MM.1S (cell line): ENCODE measurements at regions not wholly inside any gene's neighbourhood (a gene's known extent, or its start where the extent isn't known, plus 50 kb on each side); places are given as distances from the start of the nearest gene placed in this dataset.
"Not testable (repeated sequence)": the region's sequence is repeated elsewhere in the genome, so short reads cannot be mapped to it uniquely, and the experiment has no call there.

ENCODE experiments used
- DNase-seq: peaks from one replicate; pipeline ENCODE4 v3.0.0-alpha.2; 2015
- H2AFZ ChIP-seq: fragments of 300-600 bp; sonication (generic); 2 replicates; pipeline ENCODE4 v1.6.0; 2016; ENCODE audit warnings: antibody characterized with exemption, low read length
- H3F3A ChIP-seq: fragments of 300-600 bp; sonication (generic); 2 replicates; pipeline ENCODE4 v1.6.1; 2016; ENCODE audit warnings: mild to moderate bottlenecking, antibody characterized with exemption, low read length, moderate library complexity, mixed read lengths; ENCODE audit not compliant: insufficient read depth
- H3K27ac ChIP-seq: fragments of 300-600 bp; sonication (generic); 2 replicates; pipeline ENCODE4 v1.5.1; 2016; ENCODE audit warnings: mild to moderate bottlenecking, low read length
- H3K27me3 ChIP-seq: fragments of 300-600 bp; sonication (generic); replicated peaks from 2 replicates; pipeline ENCODE4 v1.6.0; 2016; ENCODE audit warnings: low read length; ENCODE audit not compliant: insufficient read depth
- H3K36me3 ChIP-seq: fragments of 300-600 bp; sonication (generic); replicated peaks from 2 replicates; pipeline ENCODE4 v1.6.1; 2016; ENCODE audit warnings: mild to moderate bottlenecking, low read length, mixed read lengths; ENCODE audit not compliant: insufficient read depth
- H3K4me1 ChIP-seq: fragments of 300-600 bp; sonication (generic); 2 replicates; pipeline ENCODE4 v1.6.1; 2016; ENCODE audit warnings: low read length, mixed read lengths
- H3K4me2 ChIP-seq: fragments of 300-600 bp; sonication (generic); 2 replicates; pipeline ENCODE4 v1.6.0; 2016; ENCODE audit warnings: low read depth, low read length
- H3K4me3 ChIP-seq: fragments of 300-600 bp; sonication (generic); 2 replicates; pipeline ENCODE4 v1.5.1; 2016; ENCODE audit warnings: low read length, mixed read lengths
- H3K79me2 ChIP-seq: fragments of 300-600 bp; sonication (generic); 2 replicates; pipeline ENCODE4 v1.6.1; 2016; ENCODE audit warnings: mixed run types, low read length, mixed read lengths
- H3K9ac ChIP-seq: fragments of 300-600 bp; sonication (generic); 2 replicates; pipeline ENCODE4 v1.6.1; 2016; ENCODE audit warnings: low read length, mixed read lengths
- H3K9me2 ChIP-seq: fragments of 300-600 bp; sonication (generic); replicated peaks from 2 replicates; pipeline ENCODE4 v1.6.1; 2016; ENCODE audit warnings: mild to moderate bottlenecking, low read length, mixed read lengths; ENCODE audit not compliant: insufficient read depth
- H3K9me3 ChIP-seq: fragments of 300-600 bp; sonication (generic); replicated peaks from 2 replicates; pipeline ENCODE4 v1.6.1; 2016; ENCODE audit warnings: mild to moderate bottlenecking, low read length, mixed read lengths; ENCODE audit not compliant: insufficient read depth
- H4K20me1 ChIP-seq: fragments of 300-600 bp; sonication (generic); 2 replicates; pipeline ENCODE4 v1.6.1; 2016; ENCODE audit warnings: mild to moderate bottlenecking, low read length, moderate library complexity, mixed read lengths; ENCODE audit not compliant: insufficient read depth
- EZH2 ChIP-seq: fragments of 300-600 bp; sonication (generic); optimal IDR thresholded peaks from 2 replicates; pipeline ENCODE3; 2017; ENCODE audit warnings: low read depth, mild to moderate bottlenecking, antibody characterized with exemption, low read length, mixed read lengths
- EZH2phosphoT487 ChIP-seq: fragments of 300-600 bp; sonication (generic); IDR thresholded peaks from 2 replicates; pipeline ENCODE4 v1.6.1; 2018; ENCODE audit warnings: antibody characterized with exemption, low read length
- TF ChIP-seq, protein P1 (sequence below): fragments of 300-600 bp; sonication (generic); IDR thresholded peaks from 2 replicates; pipeline ENCODE4 v1.5.1; 2016; ENCODE audit warnings: antibody characterized with exemption, low read length, mixed read lengths

DNA sequence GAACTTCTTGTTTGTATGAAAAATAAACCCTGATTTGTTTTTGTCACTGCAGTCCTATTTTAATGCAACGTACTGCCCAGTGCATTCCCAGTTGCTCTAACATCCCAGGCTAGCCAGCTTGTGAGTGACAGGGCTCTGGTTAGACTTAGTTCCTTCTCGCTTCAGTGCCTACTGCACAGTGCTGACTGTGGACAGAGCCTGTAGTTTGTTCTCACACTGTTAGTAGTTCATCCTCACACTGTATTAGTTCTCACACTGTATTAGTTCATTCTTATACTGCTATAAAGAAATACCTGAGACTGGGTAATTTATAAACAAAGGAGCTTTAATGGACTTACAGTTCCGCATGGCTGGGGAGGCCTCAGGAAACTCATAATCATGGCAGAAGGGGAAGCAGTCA is 116.6 kb upstream of the SALL1 start:
- Histone ChIP-seq H3K9me2 (no peaks in the 10 kb centered on the region), H3K27me3 (no peaks in the 10 kb centered on the region), H3K4me1 (no peaks in the 10 kb centered on the region), H3K9me3 (no peaks in the 10 kb centered on the region), H3K9ac (no peak overlapping the region), H3K79me2 (no peaks in the 10 kb centered on the region), H2AFZ (no peak overlapping the region), H3K36me3 (no peaks in the 10 kb centered on the region), H3K4me3 (no peak overlapping the region), H3K4me2 (no peak overlapping the region), H3K27ac (no peak overlapping the region), H3F3A (no peaks in the 10 kb centered on the region), H4K20me1 (no peaks in the 10 kb centered on the region)
- no peak for DNase-seq
- TF ChIP-seq EZH2phosphoT487, result no peak

DNA sequence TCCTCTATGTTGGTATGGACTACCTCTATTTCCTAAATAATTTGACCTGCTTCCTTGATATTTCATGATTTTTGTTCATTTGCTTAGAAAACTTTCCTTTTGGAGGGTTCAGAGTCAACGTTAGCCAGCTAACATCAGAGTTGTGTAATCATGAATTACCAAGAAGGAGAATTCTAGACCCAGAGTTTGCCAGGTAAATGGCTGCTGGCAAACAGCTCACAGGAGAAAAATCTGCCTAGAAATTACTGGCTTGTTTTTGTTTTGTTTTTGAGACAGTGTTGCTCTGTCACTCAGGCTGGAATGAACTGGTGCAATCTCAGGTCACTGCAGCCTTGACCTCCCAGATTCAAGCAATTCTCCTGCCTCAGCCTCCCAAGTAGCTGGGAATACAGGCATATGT is 111.4 kb upstream of the SALL1 start:
- Histone ChIP-seq H3K27ac (no peak overlapping the region), H3K4me2 (no peak overlapping the region), H4K20me1 (no peaks in the 10 kb centered on the region), H3F3A (no peaks in the 10 kb centered on the region), H3K27me3 (no peaks in the 10 kb centered on the region), H3K9me2 (no peaks in the 10 kb centered on the region), H3K79me2 (no peaks in the 10 kb centered on the region), H3K4me3 (no peak overlapping the region), H2AFZ (no peak overlapping the region), H3K9me3 (no peaks in the 10 kb centered on the region), H3K4me1 (no peaks in the 10 kb centered on the region), H3K36me3 (no peaks in the 10 kb centered on the region), H3K9ac (no peak overlapping the region)
- no peak for DNase-seq
- TF ChIP-seq EZH2 (no peak), EZH2phosphoT487 (no peak)
- TF ChIP-seq, protein P1, sequence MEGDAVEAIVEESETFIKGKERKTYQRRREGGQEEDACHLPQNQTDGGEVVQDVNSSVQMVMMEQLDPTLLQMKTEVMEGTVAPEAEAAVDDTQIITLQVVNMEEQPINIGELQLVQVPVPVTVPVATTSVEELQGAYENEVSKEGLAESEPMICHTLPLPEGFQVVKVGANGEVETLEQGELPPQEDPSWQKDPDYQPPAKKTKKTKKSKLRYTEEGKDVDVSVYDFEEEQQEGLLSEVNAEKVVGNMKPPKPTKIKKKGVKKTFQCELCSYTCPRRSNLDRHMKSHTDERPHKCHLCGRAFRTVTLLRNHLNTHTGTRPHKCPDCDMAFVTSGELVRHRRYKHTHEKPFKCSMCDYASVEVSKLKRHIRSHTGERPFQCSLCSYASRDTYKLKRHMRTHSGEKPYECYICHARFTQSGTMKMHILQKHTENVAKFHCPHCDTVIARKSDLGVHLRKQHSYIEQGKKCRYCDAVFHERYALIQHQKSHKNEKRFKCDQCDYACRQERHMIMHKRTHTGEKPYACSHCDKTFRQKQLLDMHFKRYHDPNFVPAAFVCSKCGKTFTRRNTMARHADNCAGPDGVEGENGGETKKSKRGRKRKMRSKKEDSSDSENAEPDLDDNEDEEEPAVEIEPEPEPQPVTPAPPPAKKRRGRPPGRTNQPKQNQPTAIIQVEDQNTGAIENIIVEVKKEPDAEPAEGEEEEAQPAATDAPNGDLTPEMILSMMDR, result no peak

DNA sequence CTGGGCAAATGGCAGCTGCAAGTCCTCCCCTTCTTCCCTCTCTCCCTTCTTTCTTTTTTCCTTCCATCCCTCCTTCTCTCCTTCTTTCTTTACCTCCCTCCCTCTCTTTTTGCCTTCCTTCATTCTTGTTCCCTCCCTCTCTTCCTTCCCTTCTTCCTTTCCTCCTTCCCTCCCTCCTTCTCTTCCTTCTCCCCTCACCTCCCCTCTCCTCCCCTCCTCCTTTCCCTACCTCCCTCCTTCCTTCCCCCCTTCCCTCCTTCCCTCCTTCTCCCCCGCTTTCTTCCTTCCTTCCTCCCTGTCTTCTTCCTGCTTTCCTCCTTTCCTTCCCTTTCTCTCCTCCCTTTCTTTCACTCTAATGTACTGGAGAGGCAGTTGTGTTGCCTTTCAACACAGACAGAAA is 110.8 kb upstream of the SALL1 start:
- Histone ChIP-seq H3K9ac (no peak overlapping the region), H3K4me2 (no peak overlapping the region), H3K9me3 (no peaks in the 10 kb centered on the region), H3K4me3 (no peak overlapping the region), H4K20me1 (no peaks in the 10 kb centered on the region), H3K79me2 (no peaks in the 10 kb centered on the region), H2AFZ (no peak overlapping the region), H3F3A (no peaks in the 10 kb centered on the region), H3K27ac (no peak overlapping the region), H3K4me1 (no peaks in the 10 kb centered on the region), H3K36me3 (no peaks in the 10 kb centered on the region), H3K27me3 (no peaks in the 10 kb centered on the region), H3K9me2 (no peaks in the 10 kb centered on the region)
- DNase-seq, result no peak
- TF ChIP-seq EZH2phosphoT487 (no peak), EZH2 (no peak)
- TF ChIP-seq, protein P1, result no peak

DNA sequence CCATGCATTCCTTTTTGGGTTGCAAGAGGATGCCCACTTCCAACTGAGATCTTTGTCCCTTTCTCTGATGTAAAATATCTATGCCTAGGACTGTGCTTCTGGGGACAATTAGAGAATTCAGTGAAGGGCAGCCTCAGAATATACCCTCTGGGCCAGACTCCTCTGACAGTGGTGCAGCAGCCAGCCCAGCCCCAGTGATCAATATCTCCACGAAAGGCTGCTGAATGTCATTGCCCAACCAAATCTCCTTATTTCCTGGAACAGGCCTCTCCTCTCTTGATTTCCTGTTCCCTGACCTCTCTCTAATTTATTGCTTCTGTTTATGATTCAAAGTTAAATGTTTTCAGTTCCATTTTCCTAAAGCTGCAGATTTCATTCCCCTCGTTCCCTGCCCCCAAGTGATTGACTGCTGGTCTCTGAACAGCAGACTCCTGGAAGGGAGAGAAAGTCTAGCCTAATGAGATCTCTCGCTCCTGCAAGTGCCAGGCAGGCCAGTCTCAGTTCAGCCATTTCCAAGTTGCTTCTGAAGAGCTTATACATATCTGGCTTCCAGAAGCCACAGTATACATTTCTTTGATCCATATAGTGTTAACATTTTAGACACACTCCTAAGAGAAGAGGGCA is 104.4 kb upstream of the SALL1 start:
- Histone ChIP-seq H3K9ac (no peak overlapping the region), H3K9me3 (no peaks in the 10 kb centered on the region), H3K4me2 (no peak overlapping the region), H3F3A (no peaks in the 10 kb centered on the region), H3K27ac (no peak overlapping the region), H3K9me2 (no peaks in the 10 kb centered on the region), H4K20me1 (no peaks in the 10 kb centered on the region), H2AFZ (no peak overlapping the region), H3K4me3 (no peak overlapping the region), H3K27me3 (no peaks in the 10 kb centered on the region), H3K79me2 (no peaks in the 10 kb centered on the region), H3K4me1 (no peaks in the 10 kb centered on the region), H3K36me3 (no peaks in the 10 kb centered on the region)
- no peak for TF ChIP-seq EZH2phosphoT487
- TF ChIP-seq, protein P1, result no peak
- no peak for DNase-seq

DNA sequence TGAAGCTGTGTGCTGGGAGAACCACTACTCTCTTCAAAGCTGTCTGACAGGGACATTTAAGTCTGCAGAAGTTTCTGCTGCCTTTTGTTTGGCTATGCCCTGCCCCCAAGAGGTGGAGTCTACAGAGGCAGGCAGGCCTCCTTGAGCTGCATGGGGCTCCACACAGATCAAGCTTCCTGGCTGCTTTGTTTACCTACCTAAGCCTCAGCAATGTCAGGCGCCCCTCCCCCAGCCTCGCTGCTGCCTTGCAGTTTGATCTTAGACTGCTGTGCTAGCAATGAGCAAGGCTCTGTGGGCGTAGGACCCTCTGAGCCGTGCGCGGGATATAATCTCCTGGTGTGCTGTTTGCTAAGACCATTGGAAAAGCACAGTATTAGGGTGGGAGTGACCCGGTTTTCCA is 103.3 kb upstream of the SALL1 start:
- not testable (repeated sequence) for H3K4me3 ChIP-seq, H3K4me1 ChIP-seq, H3K79me2 ChIP-seq, H2AFZ ChIP-seq, DNase-seq, H3K9me2 ChIP-seq, H3K27ac ChIP-seq, H3F3A ChIP-seq, H4K20me1 ChIP-seq, H3K9ac ChIP-seq, H3K36me3 ChIP-seq, H3K9me3 ChIP-seq, H3K4me2 ChIP-seq, H3K27me3 ChIP-seq
